HG02642 (cell line): ENCODE measurements at regions not wholly inside any gene's neighbourhood (a gene's known extent, or its start where the extent isn't known, plus 50 kb on each side); places are given as distances from the start of the nearest gene placed in this dataset.

Experiments used
- ATAC-seq: cut with Tn5 transposase; IDR thresholded peaks from one replicate; pipeline ENCODE4 v1.9.1; 2021; ENCODE audit warnings: mild to moderate bottlenecking; ENCODE audit not compliant: unreplicated experiment, poor library complexity

GRCh38 chr4:123455360-123455759, 58.8 kb downstream of the SPRY1 start:
- ATAC-seq = no peak

GRCh38 chr4:123462007-123462406, 65.4 kb downstream of the SPRY1 start:
- no peak for ATAC-seq

- no peak for ATAC-seq
These were observed 67.3 kb downstream of the SPRY1 start for GRCh38 chr4:123463869-123464268.

DNA sequence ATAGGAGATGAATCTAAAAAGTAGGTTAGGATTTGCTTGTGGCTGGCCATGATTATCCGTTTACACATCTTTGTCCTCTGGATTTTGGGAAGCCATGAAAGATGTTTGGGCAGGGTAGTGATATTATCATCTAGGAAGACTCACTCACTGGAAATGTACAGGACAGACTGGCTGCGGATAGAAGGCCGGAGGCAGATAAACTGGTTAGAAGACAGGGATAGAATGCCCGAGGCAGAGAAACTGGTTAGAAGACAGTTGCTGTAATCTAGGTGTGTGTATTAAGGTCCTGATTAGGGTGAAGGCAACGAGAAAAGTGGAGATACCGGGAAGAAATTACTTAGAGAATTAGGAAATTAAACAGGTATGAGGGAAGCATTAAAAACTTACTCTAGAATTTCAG, 68.8 kb downstream of the SPRY1 start:
- ATAC-seq = no peak

DNA sequence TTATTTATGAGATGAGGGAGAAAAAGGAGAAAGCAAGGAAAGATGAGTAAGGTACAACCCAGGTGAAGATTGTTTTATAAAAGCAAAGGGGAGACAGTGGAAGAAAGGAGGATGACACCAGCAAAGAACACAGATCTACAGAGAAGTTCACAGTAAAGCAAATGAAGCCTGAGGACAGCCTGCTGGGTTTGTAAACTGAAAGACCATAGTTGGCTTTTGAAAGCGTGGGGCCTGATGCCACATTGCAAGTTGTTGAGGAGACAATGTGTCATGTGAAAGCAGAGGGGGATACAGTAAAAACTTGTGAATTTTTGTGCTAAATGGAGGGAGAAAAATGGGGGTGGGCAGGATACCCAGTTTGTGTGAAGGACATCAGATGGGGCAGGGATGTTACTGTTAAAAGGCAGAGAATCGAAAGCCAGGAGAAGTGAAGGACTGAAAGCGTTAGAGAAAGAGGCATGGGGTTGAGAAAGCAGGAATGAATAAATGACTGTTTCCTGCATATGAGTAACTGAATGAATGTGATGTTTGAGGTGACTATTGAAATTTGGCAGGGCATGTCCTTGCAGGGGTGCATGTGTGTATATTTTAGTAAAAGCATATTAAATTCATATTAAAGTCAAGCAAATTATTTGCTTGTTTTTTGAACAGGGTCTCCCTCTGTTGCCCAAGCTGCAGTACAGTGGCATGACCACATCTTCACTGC, 69.6 kb downstream of the SPRY1 start:
- no peak for ATAC-seq

- ATAC-seq = no peak
These were observed 72.0 kb downstream of the SPRY1 start for GRCh38 chr4:123468479-123469031.

DNA sequence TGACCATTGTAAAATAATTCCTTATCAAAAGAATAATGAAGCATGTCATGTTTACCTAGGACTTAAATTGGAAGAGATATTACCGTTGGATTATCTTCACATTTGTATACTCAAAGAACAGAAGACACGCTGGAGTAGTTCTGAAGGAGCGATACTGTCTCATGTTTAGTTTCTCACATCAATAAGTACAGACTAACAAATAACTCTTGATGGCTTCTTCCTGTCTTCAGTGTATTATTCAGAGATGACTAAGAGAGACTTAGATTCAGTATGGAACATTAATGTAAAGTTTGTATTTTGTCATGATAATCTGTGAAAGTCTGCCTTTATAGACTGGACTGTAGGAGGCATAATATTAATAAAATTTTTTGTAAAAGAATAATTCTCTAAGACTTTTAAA, 72.7 kb downstream of the SPRY1 start:
- no peak for ATAC-seq

GRCh38 chr4:123469696-123470095, 73.1 kb downstream of the SPRY1 start:
- no peak for ATAC-seq

GRCh38 chr4:123470640-123471039, 74.0 kb downstream of the SPRY1 start:
- no peak for ATAC-seq

DNA sequence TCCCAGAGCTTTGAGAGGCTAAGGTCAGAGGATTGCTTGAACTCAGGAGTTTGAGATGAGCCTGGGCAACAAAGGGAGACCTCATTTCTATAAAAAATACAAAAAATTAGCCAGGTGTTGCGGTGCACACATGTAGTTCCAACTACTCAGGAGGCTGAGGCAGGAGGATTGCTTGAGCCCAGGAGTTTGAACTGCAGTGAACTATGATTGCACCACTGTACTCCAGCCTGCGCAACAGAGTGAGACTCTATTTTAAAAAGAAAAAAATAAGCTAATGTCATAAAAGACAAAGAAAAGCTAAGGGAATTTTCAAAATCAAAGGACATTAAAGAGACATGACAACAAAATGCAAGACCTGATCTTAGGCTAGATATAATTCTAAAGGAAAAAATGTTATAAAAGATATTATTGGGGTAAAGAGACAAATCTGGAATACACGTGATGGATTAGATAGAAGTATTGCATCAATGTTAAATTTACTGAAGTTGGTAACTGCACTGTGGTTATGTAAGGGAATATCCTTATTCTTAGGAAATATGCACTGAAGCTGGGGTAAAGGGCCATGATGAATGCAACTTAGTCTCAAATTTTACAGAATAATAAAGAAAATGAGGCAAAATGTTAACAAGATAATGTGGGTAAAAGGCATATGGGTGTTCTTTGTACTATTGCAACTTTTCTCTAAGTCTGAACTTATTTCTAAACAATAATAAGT, 75.2 kb downstream of the SPRY1 start:
- ATAC-seq = no peak

- no peak for ATAC-seq
These were observed 78.2 kb downstream of the SPRY1 start for GRCh38 chr4:123474817-123475216.

DNA sequence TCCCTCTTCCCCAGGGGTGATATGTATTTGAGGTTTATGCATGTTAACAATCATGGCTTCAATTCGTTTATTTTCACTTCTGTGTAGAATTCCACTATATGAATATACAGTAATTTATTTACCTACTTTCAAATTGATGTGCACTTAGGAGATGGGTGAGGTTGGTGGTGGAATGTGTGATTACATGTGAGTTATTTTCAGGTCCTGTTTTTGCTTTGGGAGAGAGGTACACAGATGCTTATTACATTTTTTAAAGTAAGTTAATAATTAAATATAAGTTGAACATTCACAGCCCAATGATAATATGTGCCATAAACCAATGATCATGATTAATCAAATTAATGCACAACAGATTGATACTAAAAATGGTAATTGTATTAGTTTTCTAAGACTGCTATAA, 79.5 kb downstream of the SPRY1 start:
- ATAC-seq = no peak

DNA sequence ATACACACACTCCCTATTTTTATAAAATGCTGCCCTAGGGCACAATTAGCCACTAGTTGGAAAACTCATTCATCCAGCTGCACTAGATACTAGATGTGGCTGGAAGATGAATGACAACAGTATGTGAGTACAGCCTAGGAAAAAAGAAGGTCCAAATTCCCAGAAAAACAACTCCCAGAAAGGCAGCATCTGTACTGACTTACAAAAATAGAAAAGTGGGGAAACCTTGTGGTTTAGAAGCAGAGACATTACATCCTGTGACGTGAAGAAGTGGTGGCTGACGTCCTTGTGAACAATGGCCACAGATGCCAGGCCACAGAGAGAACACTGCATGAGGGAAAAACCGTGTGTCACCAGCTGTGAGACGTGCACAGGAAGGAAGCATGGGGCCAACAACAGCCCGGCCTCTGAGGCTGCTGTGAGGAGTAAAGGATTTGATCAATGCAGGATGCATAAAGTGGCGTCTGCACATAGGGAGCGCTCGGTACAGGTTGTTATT, 81.2 kb downstream of the SPRY1 start:
- ATAC-seq = no peak

DNA sequence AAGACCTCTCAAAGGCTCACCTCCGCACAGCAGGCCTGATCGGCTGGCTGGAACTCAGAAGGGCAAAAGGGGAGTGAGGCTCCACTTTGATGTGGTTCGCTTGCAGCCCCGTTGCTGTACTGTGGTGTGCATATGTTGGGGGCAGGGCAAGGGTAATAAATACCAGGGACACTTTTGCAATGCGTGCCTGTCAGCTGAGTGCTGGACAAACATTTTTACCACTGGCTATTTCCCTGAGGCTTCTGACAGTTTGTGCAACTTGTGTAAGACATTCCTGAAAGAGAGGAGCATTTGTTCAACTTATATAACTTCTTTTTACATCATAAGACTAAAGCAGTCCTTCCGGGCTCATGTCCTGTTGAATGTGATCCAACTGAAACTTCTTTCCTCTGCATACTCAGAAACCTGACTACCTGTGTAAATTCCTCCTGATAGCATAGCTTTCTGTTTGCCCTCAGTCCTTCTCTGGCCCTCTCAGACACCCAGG, 82.3 kb downstream of the SPRY1 start:
- no peak for ATAC-seq

DNA sequence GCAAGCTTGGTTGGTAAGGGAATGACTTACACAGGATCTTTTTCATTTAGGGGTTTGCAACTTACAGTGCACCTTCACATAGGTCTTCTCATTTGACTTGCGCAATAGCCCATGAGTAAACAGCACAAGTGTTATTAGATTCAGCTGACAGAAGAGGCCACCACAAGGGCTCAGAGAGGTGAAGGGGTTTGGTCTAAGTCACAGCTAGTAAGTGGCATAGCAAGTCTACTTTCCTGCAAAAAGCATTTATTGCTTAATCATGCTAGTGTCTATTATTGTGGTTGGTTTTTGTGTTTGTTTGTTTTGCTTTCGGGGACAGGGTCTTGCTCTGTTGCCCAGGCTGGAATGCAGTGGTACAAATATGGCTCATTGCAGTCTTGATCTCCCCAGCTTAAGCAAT, 83.3 kb downstream of the SPRY1 start:
- ATAC-seq = no peak

DNA sequence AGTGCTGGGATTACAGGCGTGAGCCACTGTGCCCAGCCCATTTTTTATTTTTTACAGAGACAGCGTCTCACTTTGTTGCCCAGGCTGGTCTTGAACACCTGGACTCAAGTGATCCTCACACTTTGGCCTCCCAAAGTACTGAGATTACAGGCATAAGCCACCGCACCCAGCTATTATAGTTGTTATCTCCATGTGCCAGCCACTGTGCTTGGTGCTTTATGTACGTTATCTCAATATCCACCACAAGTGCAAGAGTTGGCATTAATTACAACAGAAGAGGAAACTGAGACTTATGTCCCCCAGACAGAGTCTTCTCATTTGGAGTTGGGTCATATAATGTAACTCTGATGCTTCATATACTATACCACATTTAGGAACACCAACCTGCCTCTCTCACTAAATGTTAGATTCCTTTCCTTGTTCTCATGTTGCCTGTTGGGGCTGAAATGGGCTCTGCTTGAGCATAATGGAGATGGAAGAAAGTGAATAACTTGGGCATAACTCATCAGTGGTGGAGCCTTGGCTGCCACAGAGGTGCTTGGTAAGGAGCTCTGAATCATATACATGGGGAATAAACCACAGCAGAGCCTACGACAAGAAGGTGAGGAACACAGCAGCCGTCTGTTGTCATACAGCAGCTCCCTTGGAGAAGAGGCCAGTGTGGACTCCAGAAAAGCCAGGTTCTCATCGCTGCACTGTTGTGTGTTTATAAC, 84.3 kb downstream of the SPRY1 start:
- no peak for ATAC-seq

- ATAC-seq = no peak
These were observed 85.1 kb downstream of the SPRY1 start for GRCh38 chr4:123481717-123482116.

DNA sequence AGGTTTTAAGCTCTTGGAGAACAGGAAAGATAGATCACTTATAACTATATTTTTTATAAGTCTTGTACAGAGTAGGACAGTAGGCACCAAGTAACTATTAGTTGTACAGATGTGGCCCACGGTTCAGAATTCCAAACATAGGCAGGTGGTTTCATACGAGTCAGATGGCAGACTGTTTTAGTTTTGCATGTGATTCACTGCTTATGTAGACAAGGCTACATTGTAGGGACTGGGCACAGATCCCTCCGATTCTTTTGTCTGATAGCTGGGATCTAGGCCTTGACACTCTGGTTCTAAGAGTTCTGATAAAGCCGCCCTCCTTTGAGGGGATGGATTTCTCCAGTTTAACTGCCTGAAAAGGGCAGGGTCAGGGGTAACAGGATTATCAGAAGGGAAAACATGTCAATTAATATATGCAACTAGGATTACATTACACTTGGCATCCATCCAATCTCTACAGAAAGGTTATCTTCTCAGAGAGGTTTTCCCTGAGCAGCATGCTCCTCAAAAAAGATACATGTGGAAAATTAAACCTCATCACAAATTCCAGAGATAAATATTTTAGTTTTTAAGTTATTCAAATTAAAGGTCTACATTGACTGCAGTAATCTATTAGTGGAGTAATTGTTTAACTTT, 87.8 kb downstream of the SPRY1 start:
- ATAC-seq = no peak

DNA sequence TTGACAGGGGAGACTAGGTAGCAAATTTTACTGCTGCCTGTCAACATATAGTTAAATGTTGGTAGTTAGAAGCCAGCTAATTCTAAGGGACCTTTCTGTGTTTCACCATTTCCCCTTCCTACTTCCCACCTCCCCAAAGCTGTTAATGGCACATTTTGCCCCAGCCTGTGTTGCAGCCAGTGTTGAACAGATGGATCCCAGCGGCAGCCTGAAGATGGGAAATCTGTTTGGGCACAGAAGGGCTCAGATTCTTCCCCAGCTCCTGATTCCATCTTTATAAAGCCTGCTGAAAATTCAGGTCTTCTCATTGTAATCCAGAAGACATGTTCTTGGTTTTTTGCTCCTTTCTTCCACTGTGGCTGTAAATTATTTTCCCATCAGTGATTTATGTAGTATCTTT, 89.0 kb downstream of the SPRY1 start:
- no peak for ATAC-seq

- ATAC-seq = peak; percentile 86
These were observed 92.3 kb downstream of the SPRY1 start for GRCh38 chr4:123488916-123489315.
